ENCODE measurements at regions not wholly inside any gene's neighbourhood (a gene's known extent, or its start where the extent isn't known, plus 50 kb on each side); places are given as distances from the start of the nearest gene placed in this dataset.

DNA sequence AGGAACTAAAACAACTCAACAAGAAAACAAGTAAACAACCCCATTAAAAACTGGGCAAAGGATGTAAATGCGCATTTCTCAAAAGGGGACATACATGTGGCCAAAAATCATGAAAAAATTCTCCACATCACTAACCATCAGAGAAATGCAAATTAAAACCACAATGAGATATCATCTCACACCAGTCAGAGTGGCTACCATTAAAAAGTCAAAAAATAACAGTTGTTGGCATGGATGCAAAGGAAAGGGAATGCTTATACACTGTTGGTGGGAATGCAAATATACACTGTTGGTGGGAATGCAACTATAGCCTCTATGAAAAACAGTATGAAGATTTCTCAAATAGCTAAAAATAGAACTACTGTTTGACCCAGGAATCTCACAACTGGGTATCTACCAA lies 60.0 kb upstream of the LANCL2 start:
- no peaks in the 10 kb centered on the region for H3K27me3 ChIP-seq (ENCODE audit: control insufficient read depth, insufficient read depth, low read length)
- FAIRE-seq (no peak), DNase-seq (ENCODE audit: low read depth) (no peak)
- TF ChIP-seq, protein P1, sequence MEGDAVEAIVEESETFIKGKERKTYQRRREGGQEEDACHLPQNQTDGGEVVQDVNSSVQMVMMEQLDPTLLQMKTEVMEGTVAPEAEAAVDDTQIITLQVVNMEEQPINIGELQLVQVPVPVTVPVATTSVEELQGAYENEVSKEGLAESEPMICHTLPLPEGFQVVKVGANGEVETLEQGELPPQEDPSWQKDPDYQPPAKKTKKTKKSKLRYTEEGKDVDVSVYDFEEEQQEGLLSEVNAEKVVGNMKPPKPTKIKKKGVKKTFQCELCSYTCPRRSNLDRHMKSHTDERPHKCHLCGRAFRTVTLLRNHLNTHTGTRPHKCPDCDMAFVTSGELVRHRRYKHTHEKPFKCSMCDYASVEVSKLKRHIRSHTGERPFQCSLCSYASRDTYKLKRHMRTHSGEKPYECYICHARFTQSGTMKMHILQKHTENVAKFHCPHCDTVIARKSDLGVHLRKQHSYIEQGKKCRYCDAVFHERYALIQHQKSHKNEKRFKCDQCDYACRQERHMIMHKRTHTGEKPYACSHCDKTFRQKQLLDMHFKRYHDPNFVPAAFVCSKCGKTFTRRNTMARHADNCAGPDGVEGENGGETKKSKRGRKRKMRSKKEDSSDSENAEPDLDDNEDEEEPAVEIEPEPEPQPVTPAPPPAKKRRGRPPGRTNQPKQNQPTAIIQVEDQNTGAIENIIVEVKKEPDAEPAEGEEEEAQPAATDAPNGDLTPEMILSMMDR (IDR thresholded peaks at IDR 0.05; ENCODE audit: insufficient read depth, low read length, severe bottlenecking): no peak
- no peaks in the 10 kb centered on the region for H3K36me3 ChIP-seq (ENCODE audit: control insufficient read depth, insufficient read depth, low read length)
- no peak overlapping the region for H3K4me3 ChIP-seq (ENCODE audit: low read depth, low read length)

DNA sequence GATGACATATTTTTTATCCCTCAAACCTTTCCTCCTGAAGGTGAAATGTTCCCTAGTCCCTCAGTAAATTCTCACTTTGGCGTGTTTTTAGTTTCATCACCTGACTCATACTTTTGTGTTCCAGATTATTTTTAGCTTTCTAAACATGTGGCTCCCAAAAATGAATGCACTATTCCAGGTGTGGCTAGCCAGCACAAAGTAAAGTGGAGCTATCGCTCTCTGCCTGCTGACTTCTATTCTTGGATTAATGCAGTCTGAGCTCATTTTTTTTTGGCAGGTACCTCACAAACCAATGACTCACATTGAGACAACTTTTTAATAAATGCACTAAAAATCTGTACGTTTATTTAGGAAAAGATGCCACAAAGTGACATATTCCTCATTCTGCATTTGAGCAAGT lies 58.8 kb upstream of the LANCL2 start:
- no peak overlapping the region for H3K4me3 ChIP-seq (ENCODE audit: low read depth, low read length)
- H3K36me3 ChIP-seq (ENCODE audit: control insufficient read depth, insufficient read depth, low read length): no peaks in the 10 kb centered on the region
- peak; percentile 24 for DNase-seq (ENCODE audit: low read depth)
- TF ChIP-seq, protein P1 (IDR thresholded peaks at IDR 0.05; ENCODE audit: insufficient read depth, low read length, severe bottlenecking): no peak
- no peaks in the 10 kb centered on the region for H3K27me3 ChIP-seq (ENCODE audit: control insufficient read depth, insufficient read depth, low read length)
- no peak for FAIRE-seq

DNA sequence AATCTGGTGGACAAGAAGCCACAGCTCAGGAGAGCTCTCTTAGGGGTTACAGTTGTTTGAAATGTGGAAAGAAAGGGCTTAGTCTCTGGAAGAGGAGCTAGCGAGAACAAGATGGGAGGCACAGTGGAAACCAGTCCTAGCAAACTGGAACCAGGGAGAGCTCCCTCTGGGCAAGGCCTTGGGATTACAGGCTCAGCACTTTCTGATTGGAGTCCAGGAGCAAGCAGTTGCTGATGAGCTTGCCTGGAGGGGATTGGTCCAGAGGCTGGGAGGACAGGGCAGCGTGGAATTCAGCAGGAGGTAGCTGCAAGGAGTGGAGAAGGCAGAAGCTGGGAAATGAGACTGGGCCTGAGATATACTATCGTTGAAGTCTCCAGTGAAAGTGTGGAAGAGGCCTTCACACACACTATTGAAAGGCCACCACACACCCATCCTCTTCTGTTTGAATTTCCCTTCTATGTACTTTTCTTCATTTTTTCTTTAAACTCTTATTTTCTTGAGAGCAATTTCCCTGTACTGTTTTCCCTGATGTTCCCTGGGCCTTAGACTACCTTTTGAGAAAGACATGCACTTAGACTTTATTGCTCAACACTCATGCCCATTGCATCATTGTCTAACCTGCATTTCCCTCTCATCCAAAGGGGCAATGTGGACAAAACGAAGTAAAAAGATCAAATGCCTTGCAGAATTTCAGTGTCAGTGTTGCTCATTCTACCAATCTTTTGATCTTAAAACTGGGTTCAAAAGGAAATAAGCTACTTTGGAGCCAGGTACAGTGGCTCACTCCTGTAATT lies 57.8 kb upstream of the LANCL2 start:
- Histone ChIP-seq H3K4me3 (ENCODE audit: low read depth, low read length) (no peak overlapping the region), H3K36me3 (ENCODE audit: control insufficient read depth, insufficient read depth, low read length) (no peaks in the 10 kb centered on the region), H3K27me3 (ENCODE audit: control insufficient read depth, insufficient read depth, low read length) (no peaks in the 10 kb centered on the region)
- DNase-seq (ENCODE audit: low read depth) (no peak), FAIRE-seq (no peak)
- TF ChIP-seq, protein P1 (IDR thresholded peaks at IDR 0.05; ENCODE audit: insufficient read depth, low read length, severe bottlenecking): no peak

DNA sequence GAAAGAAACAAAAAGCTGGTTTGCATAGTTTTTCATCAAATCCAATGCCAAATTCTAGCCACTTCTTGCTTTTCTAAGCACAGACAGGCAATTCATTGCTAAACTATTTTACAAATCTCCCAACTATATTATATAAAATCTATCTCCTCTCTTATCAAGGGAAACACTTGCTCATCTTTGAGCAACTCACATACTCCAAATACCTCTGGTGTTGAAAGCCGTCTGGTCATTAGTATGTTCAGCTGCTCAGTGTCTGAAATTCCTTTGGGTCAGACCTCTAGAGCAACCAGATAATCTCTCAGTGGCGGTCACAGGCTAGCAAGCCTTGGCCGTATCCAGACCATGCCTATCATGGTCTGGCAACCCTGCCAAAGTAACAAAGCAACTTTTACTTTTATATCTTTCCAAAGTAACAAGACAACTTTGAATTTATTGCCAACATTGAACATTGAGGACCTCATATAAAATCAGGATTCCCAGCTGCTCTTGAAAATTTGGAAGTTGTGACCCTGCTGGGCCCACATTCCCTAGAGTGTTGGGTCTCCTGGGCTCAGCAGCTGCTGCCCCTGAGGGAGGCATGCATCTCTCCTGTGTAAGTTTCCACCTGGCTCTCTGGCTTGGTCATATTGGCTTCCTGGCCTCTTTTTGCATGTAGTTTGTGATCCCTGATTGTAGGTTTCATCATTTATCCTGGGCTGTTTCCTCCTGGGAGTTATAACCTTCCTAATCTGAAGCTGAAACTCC lies 56.8 kb upstream of the LANCL2 start:
- no peak for DNase-seq (ENCODE audit: low read depth)
- Histone ChIP-seq H3K36me3 (ENCODE audit: control insufficient read depth, insufficient read depth, low read length) (no peaks in the 10 kb centered on the region), H3K27me3 (ENCODE audit: control insufficient read depth, insufficient read depth, low read length) (no peaks in the 10 kb centered on the region), H3K4me3 (ENCODE audit: low read depth, low read length) (no peak overlapping the region)
- TF ChIP-seq, protein P1 (IDR thresholded peaks at IDR 0.05; ENCODE audit: insufficient read depth, low read length, severe bottlenecking): no peak
- no peak for FAIRE-seq

DNA sequence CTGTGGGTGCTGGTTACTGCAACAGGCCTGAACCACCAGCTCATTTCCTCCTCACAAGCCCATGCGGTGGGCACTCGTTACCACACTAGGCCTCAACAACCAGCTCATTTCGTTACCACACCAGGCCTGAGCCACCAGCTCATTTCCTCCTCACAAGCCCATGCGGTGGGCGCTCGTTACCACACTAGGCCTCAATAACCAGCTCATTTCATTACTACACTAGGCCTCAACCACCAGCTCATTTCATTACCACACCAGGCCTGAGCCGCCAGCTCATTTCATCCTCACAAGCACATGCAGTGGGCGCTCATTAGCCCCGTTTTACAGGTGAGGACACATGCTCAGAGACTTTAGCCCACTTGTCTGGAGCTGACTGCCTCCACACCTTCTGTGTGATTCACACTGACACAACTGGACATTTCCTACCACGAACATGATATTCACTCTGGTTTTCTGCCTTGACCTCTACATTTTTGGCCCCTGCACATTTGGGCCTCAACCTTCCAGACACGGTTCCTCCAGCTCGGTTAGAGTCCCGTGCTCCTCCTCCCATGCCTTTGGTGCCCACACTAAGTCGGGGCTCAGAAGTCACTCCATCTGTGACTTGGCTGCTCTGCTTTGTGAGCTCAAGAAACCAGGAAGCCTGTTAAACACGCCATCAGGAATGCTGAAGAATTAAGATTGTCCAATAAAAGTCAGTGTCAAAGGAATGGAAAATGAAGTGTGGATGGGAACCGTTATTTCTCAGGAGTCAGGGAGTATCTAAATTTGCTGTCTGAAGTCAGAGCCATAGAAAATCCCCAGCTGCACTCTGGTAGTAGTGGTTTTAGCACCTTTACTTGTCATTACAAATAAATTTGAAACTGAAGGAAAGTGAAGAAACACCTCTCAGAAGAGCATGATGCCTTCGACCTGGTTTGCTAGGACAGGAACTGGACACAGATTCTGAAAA lies 55.8 kb upstream of the LANCL2 start:
- no peaks in the 10 kb centered on the region for H3K27me3 ChIP-seq (ENCODE audit: control insufficient read depth, insufficient read depth, low read length)
- TF ChIP-seq, protein P1 (IDR thresholded peaks at IDR 0.05; ENCODE audit: insufficient read depth, low read length, severe bottlenecking): no peak
- FAIRE-seq (no peak), DNase-seq (ENCODE audit: low read depth) (no peak)
- no peaks in the 10 kb centered on the region for H3K36me3 ChIP-seq (ENCODE audit: control insufficient read depth, insufficient read depth, low read length)
- no peak overlapping the region for H3K4me3 ChIP-seq (ENCODE audit: low read depth, low read length)
